ENCODE measurements at regions not wholly inside any gene's neighbourhood (a gene's known extent, or its start where the extent isn't known, plus 50 kb on each side); places are given as distances from the start of the nearest gene placed in this dataset.

- no peak for DNase-seq (ENCODE audit: low read depth)
- H3K4me3 ChIP-seq (ENCODE audit: low read length), result no peak overlapping the region
- TF ChIP-seq CTCF (IDR thresholded peaks at IDR 0.05; ENCODE audit: insufficient read depth, low read depth, low read length, missing control alignments), result no peak
Measured at GRCh38 chr7:25611196-25611595, 382.9 kb upstream of the NPVF start.

GRCh38 chr7:25613912-25614311 is 385.6 kb upstream of the NPVF start:
- TF ChIP-seq CTCF (IDR thresholded peaks at IDR 0.05; ENCODE audit: insufficient read depth, low read depth, low read length, missing control alignments), result no peak

GRCh38 chr7:25614415-25614814 is 386.1 kb upstream of the NPVF start:
- TF ChIP-seq CTCF (IDR thresholded peaks at IDR 0.05; ENCODE audit: insufficient read depth, low read depth, low read length, missing control alignments), result no peak
- no peak for DNase-seq (ENCODE audit: low read depth)
- H3K4me3 ChIP-seq (ENCODE audit: low read length), result no peak overlapping the region

More at GRCh38 chr7:25613912-25614311, 385.6 kb upstream of the NPVF start:
- H3K4me3 ChIP-seq (ENCODE audit: low read length), result no peak overlapping the region
- no peak for DNase-seq (ENCODE audit: low read depth)

GRCh38 chr7:25615003-25615402 is 386.7 kb upstream of the NPVF start:
- DNase-seq (ENCODE audit: low read depth), result no peak
- H3K4me3 ChIP-seq (ENCODE audit: low read length), result no peak overlapping the region
- TF ChIP-seq CTCF (IDR thresholded peaks at IDR 0.05; ENCODE audit: insufficient read depth, low read depth, low read length, missing control alignments), result no peak

- no peak overlapping the region for H3K4me3 ChIP-seq (ENCODE audit: low read length)
Measured at GRCh38 chr7:25615593-25615992, 387.3 kb upstream of the NPVF start.

GRCh38 chr7:25617214-25617613 is 388.9 kb upstream of the NPVF start:
- H3K4me3 ChIP-seq (ENCODE audit: low read length), result no peak overlapping the region
- no peak for DNase-seq (ENCODE audit: low read depth)
- TF ChIP-seq CTCF (IDR thresholded peaks at IDR 0.05; ENCODE audit: insufficient read depth, low read depth, low read length, missing control alignments), result no peak

More at GRCh38 chr7:25615593-25615992, 387.3 kb upstream of the NPVF start:
- no peak for DNase-seq (ENCODE audit: low read depth)
- no peak for TF ChIP-seq CTCF (IDR thresholded peaks at IDR 0.05; ENCODE audit: insufficient read depth, low read depth, low read length, missing control alignments)

GRCh38 chr7:25617673-25618072 is 389.4 kb upstream of the NPVF start:
- TF ChIP-seq CTCF (IDR thresholded peaks at IDR 0.05; ENCODE audit: insufficient read depth, low read depth, low read length, missing control alignments), result no peak
- DNase-seq (ENCODE audit: low read depth), result no peak
- no peak overlapping the region for H3K4me3 ChIP-seq (ENCODE audit: low read length)
